Fibroblast of lung (primary cell): ENCODE measurements at regions not wholly inside any gene's neighbourhood (a gene's known extent, or its start where the extent isn't known, plus 50 kb on each side); places are given as distances from the start of the nearest gene placed in this dataset.
"Not testable (repeated sequence)": the region's sequence is repeated elsewhere in the genome, so short reads cannot be mapped to it uniquely, and the experiment has no call there.

Experiments
- DNase-seq, 2 donors: peaks; one replicate each; pipeline versions ENCODE4 v3.0.0 to v3.0.0-alpha.2; 2010; ENCODE audit warnings: low read depth in 2 of 2
- H2AFZ ChIP-seq: 2 replicates; pipeline ENCODE4 v1.5.1; 2012; ENCODE audit warnings: low read length, control low read depth, inconsistent platforms
- H3K27ac ChIP-seq: 2 replicates; pipeline ENCODE4 v1.5.1; 2011; ENCODE audit warnings: low read length, control low read depth; ENCODE audit not compliant: insufficient read depth
- H3K27me3 ChIP-seq: 2 replicates; pipeline ENCODE4 v1.5.1; 2011; ENCODE audit warnings: mild to moderate bottlenecking, low read length; ENCODE audit not compliant: control insufficient read depth, insufficient read depth
- H3K36me3 ChIP-seq: 2 replicates; pipeline ENCODE4 v1.5.1; 2011; ENCODE audit warnings: low read length; ENCODE audit not compliant: control insufficient read depth, insufficient read depth
- H3K4me1 ChIP-seq: 2 replicates; pipeline ENCODE4 v1.5.1; 2011; ENCODE audit warnings: low read length; ENCODE audit not compliant: control insufficient read depth, insufficient read depth; ENCODE audit errors: extremely low read depth
- H3K4me2 ChIP-seq: 2 replicates; pipeline ENCODE4 v1.5.1; 2011; ENCODE audit warnings: low read length, control low read depth; ENCODE audit not compliant: insufficient read depth; ENCODE audit errors: extremely low read depth
- H3K4me3 ChIP-seq, 4 experiments: fragments of 200-600 bp in 1 of 4; sonication (generic) in 1 of 4; replicated peaks in 1 of 4; 2 replicates each; pipeline ENCODE4 v1.5.1; 2011 to 2016; ENCODE audit warnings: low read length in 4 of 4, low read depth in 3 of 4, mild to moderate bottlenecking in 3 of 4, control low read depth in 2 of 4, inconsistent platforms in 1 of 4, mixed read lengths in 1 of 4; ENCODE audit not compliant: insufficient read depth in 1 of 4; ENCODE audit errors: control extremely low read depth in 1 of 4
- H3K79me2 ChIP-seq: 2 replicates; pipeline ENCODE4 v1.5.1; 2012; ENCODE audit warnings: mild to moderate bottlenecking, low read length, inconsistent platforms; ENCODE audit not compliant: control insufficient read depth, insufficient read depth
- H3K9ac ChIP-seq: 2 replicates; pipeline ENCODE4 v1.5.1; 2011; ENCODE audit warnings: mild to moderate bottlenecking, low read length, control low read depth; ENCODE audit not compliant: insufficient read depth
- H3K9me3 ChIP-seq: 2 replicates; pipeline ENCODE4 v1.5.1; 2012; ENCODE audit warnings: low read depth, low read length; ENCODE audit not compliant: control insufficient read depth, insufficient read depth
- H4K20me1 ChIP-seq: 2 replicates; pipeline ENCODE4 v1.5.1; 2011; ENCODE audit warnings: low read length; ENCODE audit not compliant: control insufficient read depth, insufficient read depth; ENCODE audit errors: extremely low read depth
- CTCF ChIP-seq, 2 donors: IDR thresholded peaks in 1 of 2; conservative IDR thresholded peaks in 1 of 2; 1 replicate in 1 of 2; 2 replicates in 1 of 2; pipeline ENCODE4 v1.5.1; 2011 to 2012; ENCODE audit warnings: low read length in 2 of 2, control low read depth in 1 of 2, inconsistent platforms in 1 of 2, low read depth in 1 of 2, mild to moderate bottlenecking in 1 of 2
- EZH2 ChIP-seq: IDR thresholded peaks from 2 replicates; pipeline ENCODE4 v1.5.1; 2012; ENCODE audit warnings: low read length, control low read depth, mild to moderate bottlenecking; ENCODE audit errors: missing control alignments

GRCh38 chr6:79399499-79399898, 137.7 kb downstream of the LCA5 start:
- no peak overlapping the region for H3K4me3 ChIP-seq
- no peaks in the 10 kb centered on the region for H3K4me1 ChIP-seq
- no peak overlapping the region for H2AFZ ChIP-seq
- H3K9ac ChIP-seq = no peak overlapping the region
- no peaks in the 10 kb centered on the region for H3K9me3 ChIP-seq
- no peaks in the 10 kb centered on the region for H3K36me3 ChIP-seq
- no peaks in the 10 kb centered on the region for H4K20me1 ChIP-seq
- no peak overlapping the region for H3K27ac ChIP-seq
- DNase-seq = no peak
- TF ChIP-seq EZH2 (no peak), CTCF (conservative IDR thresholded peaks at IDR 0.05 in 1 of 2, IDR thresholded peaks at IDR 0.05 in 1 of 2; ENCODE audit: low read depth in 1 of 2, low read length in 2 of 2) (no peak)
- no peaks in the 10 kb centered on the region for H3K27me3 ChIP-seq
- H3K4me2 ChIP-seq = no peak overlapping the region
- no peaks in the 10 kb centered on the region for H3K79me2 ChIP-seq

- not testable (repeated sequence) for H3K27me3 ChIP-seq, H3K79me2 ChIP-seq, H3K27ac ChIP-seq, H3K9ac ChIP-seq, DNase-seq, H3K4me2 ChIP-seq, H3K4me3 ChIP-seq, H4K20me1 ChIP-seq, H3K4me1 ChIP-seq, H3K9me3 ChIP-seq, H2AFZ ChIP-seq, H3K36me3 ChIP-seq
Observed at GRCh38 chr6:79398617-79399016, 138.6 kb downstream of the LCA5 start.

GRCh38 chr6:79396625-79397024, 140.6 kb downstream of the LCA5 start:
- no peak overlapping the region for H3K27ac ChIP-seq
- no peaks in the 10 kb centered on the region for H3K27me3 ChIP-seq
- no peak for DNase-seq
- no peak overlapping the region for H3K4me3 ChIP-seq
- H3K9me3 ChIP-seq = no peaks in the 10 kb centered on the region
- H2AFZ ChIP-seq = no peak overlapping the region
- no peaks in the 10 kb centered on the region for H3K4me1 ChIP-seq
- no peaks in the 10 kb centered on the region for H3K36me3 ChIP-seq
- H4K20me1 ChIP-seq = no peaks in the 10 kb centered on the region
- TF ChIP-seq CTCF (conservative IDR thresholded peaks at IDR 0.05 in 1 of 2, IDR thresholded peaks at IDR 0.05 in 1 of 2; ENCODE audit: low read depth in 1 of 2, low read length in 2 of 2) (no peak), EZH2 (no peak)
- H3K9ac ChIP-seq = no peak overlapping the region
- no peaks in the 10 kb centered on the region for H3K79me2 ChIP-seq
- no peak overlapping the region for H3K4me2 ChIP-seq

GRCh38 chr6:79394690-79395089, 142.5 kb downstream of the LCA5 start:
- Histone ChIP-seq H3K79me2 (no peaks in the 10 kb centered on the region), H3K9me3 (no peaks in the 10 kb centered on the region), H3K27me3 (no peaks in the 10 kb centered on the region), H3K4me2 (no peak overlapping the region), H3K4me1 (no peaks in the 10 kb centered on the region), H2AFZ (no peak overlapping the region), H3K27ac (no peak overlapping the region), H3K36me3 (no peaks in the 10 kb centered on the region), H3K4me3 (no peak overlapping the region), H4K20me1 (no peaks in the 10 kb centered on the region), H3K9ac (no peak overlapping the region)
- no peak for TF ChIP-seq CTCF (conservative IDR thresholded peaks at IDR 0.05 in 1 of 2, IDR thresholded peaks at IDR 0.05 in 1 of 2; ENCODE audit: low read depth in 1 of 2, low read length in 2 of 2)
- no peak for TF ChIP-seq EZH2
- DNase-seq = no peak
